ENCODE measurements at regions not wholly inside any gene's neighbourhood (a gene's known extent, or its start where the extent isn't known, plus 50 kb on each side); places are given as distances from the start of the nearest gene placed in this dataset.

DNA sequence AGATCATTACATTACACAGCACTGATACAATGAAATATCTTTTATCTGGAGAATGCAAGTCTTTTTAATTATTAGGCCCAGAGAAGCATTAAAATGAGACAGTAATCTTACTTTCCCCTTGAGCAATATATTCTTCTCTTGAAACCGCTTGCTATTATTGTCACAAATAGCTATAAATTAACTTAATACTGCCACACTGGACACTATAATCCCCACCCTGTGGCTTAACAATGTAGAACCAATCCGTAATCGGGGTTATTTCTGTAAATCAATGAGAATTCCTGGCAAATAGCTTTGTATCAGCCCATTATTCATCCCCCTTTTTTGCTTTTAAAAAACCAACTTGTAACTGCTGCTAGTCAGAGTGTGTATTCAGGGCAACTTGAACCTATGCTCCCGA is 366.2 kb upstream of the VWC2 start:
- TF ChIP-seq, protein P1, sequence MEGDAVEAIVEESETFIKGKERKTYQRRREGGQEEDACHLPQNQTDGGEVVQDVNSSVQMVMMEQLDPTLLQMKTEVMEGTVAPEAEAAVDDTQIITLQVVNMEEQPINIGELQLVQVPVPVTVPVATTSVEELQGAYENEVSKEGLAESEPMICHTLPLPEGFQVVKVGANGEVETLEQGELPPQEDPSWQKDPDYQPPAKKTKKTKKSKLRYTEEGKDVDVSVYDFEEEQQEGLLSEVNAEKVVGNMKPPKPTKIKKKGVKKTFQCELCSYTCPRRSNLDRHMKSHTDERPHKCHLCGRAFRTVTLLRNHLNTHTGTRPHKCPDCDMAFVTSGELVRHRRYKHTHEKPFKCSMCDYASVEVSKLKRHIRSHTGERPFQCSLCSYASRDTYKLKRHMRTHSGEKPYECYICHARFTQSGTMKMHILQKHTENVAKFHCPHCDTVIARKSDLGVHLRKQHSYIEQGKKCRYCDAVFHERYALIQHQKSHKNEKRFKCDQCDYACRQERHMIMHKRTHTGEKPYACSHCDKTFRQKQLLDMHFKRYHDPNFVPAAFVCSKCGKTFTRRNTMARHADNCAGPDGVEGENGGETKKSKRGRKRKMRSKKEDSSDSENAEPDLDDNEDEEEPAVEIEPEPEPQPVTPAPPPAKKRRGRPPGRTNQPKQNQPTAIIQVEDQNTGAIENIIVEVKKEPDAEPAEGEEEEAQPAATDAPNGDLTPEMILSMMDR (conservative IDR thresholded peaks at IDR 0.05; ENCODE audit: low read depth, low read length), result no peak
- DNase-seq (ENCODE audit: low read depth), result no peak
- H3K4me3 ChIP-seq (ENCODE audit: low read depth, low read length), result no peak overlapping the region

DNA sequence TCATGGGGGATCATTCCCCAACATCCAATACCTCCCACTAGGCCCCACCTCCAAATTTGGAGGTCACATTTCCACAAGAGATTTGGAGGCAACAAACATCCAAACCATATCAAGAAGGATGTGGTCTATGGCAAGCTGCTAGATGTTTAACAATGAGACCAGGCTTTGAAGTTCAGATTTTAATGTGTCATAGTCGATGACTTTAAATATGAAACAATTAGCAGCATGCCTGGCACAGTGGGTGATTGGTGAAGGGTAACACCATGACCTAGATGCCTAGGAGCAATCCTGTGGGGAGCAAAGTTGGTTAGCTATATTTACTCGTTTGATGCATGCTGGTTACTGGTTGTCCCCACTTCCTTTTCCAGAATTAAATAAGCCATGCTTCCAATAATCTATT is 356.4 kb upstream of the VWC2 start:
- H3K4me3 ChIP-seq (ENCODE audit: low read depth, low read length), result no peak overlapping the region
- TF ChIP-seq, protein P1 (conservative IDR thresholded peaks at IDR 0.05; ENCODE audit: low read depth, low read length), result no peak
- no peak for DNase-seq (ENCODE audit: low read depth)

DNA sequence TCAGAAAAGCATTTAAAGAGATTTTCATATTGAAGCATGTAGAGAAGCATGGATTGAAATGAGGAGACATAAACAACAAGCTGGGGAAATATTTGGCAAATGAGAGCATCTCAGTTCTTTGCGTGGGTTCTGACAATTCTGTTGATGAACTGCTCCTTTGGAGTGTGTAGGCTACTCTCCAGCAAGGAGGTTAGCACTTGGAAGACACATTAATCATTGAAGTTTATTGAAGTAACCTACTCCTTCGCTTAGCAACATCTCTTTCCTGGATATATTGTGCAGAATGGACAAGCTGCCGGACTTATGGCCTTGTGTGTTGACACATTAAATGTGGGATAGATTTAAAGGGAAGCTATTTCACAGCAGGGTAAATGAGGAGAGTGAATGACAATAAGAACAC is 354.5 kb upstream of the VWC2 start:
- TF ChIP-seq, protein P1 (conservative IDR thresholded peaks at IDR 0.05; ENCODE audit: low read depth, low read length), result no peak
- no peak overlapping the region for H3K4me3 ChIP-seq (ENCODE audit: low read depth, low read length)
- DNase-seq (ENCODE audit: low read depth), result no peak

DNA sequence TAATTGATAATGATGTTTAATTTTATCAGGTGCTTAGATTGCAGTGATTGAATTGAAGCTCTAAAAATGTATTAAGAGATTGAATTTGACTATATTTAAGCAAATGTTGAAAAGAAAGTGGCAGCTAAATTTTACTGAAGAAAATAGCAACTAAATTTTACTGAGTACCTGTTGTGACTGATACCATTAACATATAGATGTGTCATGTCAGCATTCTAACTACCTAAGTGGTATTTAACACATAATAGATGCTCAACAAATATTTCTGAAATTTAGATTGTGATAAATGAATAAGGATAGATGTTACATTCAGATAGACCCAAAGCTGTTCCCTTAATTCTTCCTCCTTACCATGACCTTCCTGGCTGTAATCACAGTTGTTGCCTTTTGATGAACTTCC is 350.9 kb upstream of the VWC2 start:
- DNase-seq (ENCODE audit: low read depth), result no peak
- TF ChIP-seq, protein P1 (conservative IDR thresholded peaks at IDR 0.05; ENCODE audit: low read depth, low read length), result no peak
- no peak overlapping the region for H3K4me3 ChIP-seq (ENCODE audit: low read depth, low read length)

DNA sequence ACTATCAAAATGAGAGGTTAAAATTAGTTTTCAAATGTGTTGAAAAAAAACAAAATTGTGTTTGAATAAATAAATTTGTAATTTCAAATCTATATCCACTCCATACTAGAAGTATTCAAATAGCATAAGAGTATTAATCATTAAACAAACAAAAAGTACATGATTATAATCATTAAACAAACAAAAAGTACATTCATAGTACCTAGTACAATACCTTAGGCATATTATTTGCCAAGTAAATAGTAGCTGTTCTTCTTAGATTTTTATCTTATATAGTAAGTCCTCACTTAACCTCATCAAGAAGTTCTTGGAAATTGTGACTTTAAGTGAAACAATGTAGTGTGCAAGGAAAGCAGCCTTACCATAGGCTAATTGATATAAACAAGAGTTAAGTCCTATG is 349.3 kb upstream of the VWC2 start:
- TF ChIP-seq, protein P1 (conservative IDR thresholded peaks at IDR 0.05; ENCODE audit: low read depth, low read length), result no peak
- DNase-seq (ENCODE audit: low read depth), result no peak
- no peak overlapping the region for H3K4me3 ChIP-seq (ENCODE audit: low read depth, low read length)

DNA sequence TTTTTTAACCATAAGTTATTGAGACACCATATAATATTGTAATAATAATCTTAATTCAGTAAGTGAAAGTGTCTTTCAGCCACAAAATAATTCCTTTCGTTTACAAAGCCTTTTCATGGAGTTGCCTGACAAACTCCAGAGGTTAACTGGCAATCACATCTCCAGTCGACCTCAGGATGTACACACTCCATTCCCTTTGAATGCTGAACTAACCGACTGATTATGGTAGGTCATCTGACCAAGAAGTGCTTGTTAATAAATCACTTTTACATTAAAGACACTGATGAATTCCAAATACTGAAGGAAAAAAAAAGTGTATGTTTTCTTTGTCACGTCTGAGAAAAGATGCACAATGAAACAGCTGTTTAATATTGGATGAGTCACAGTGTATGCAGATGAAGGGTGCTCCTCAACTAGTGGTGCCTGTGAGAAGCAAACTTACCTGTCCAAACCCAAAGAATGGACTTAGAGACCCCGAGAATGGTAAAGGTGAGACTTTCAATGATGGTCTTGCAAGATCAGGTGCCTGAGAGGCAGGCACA is 348.1 kb upstream of the VWC2 start:
- H3K4me3 ChIP-seq (ENCODE audit: low read depth, low read length), result no peak overlapping the region
- TF ChIP-seq, protein P1 (conservative IDR thresholded peaks at IDR 0.05; ENCODE audit: low read depth, low read length), result no peak
- no peak for DNase-seq (ENCODE audit: low read depth)

DNA sequence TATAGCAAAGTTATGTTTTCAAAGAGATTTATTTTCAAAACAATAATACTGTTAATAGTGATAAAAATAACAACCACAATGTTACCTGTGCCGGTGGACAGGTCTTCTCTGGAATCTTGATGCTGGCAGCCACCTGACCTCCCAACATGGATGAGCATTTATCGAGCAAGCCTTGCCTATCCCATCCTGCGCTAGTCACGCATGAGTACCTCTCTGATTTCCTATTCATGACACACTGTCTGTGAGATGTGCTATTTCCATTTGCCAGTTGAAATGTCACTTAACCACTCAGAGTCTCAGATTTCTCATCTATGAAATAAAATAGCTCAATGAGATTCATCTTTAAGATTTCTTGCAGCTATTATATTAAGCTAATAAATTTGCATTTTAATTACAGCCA is 341.2 kb upstream of the VWC2 start:
- TF ChIP-seq, protein P1 (conservative IDR thresholded peaks at IDR 0.05; ENCODE audit: low read depth, low read length), result no peak
- DNase-seq (ENCODE audit: low read depth), result no peak

More for the DNA sequence above, 341.2 kb upstream of the VWC2 start:
- no peak overlapping the region for H3K4me3 ChIP-seq (ENCODE audit: low read depth, low read length)

Data from epithelial cell of proximal tubule (primary cell).